ENCODE measurements at regions not wholly inside any gene's neighbourhood (a gene's known extent, or its start where the extent isn't known, plus 50 kb on each side); places are given as distances from the start of the nearest gene placed in this dataset.

- Histone ChIP-seq H3K36me3 (ENCODE audit: control insufficient read depth in 2 of 2, insufficient read depth in 2 of 2, low read length in 2 of 2) (no peaks in the 10 kb centered on the region), H3K9ac (ENCODE audit: low read length in 2 of 2) (no peak overlapping the region), H3K9me3 (ENCODE audit: control insufficient read depth in 2 of 2, low read length in 2 of 2) (peaks cover 0 to 2% of the 10 kb centered on the region in 2 donors), H3K27me3 (ENCODE audit: control insufficient read depth in 1 of 2, insufficient read depth in 2 of 2, low read length in 2 of 2) (no peaks in the 10 kb centered on the region), H3K4me3 (ENCODE audit: low read length in 2 of 2) (no peak overlapping the region), H3K4me1 (ENCODE audit: control insufficient read depth, insufficient read depth, low read length) (no peaks in the 10 kb centered on the region), H3K27ac (ENCODE audit: low read length) (no peak overlapping the region)
Measured at GRCh38 chr9:111250875-111251842, 78.9 kb downstream of the OR2K2 start.

GRCh38 chr9:111237447-111237846, 92.6 kb downstream of the OR2K2 start:
- H3K4me1 ChIP-seq (ENCODE audit: control insufficient read depth, insufficient read depth, low read length): no peaks in the 10 kb centered on the region
- H3K9me3 ChIP-seq (ENCODE audit: control insufficient read depth in 2 of 2, low read length in 2 of 2): no peaks in the 10 kb centered on the region
- H3K36me3 ChIP-seq (ENCODE audit: control insufficient read depth in 2 of 2, insufficient read depth in 2 of 2, low read length in 2 of 2): no peaks in the 10 kb centered on the region
- no peak overlapping the region for H3K9ac ChIP-seq (ENCODE audit: low read length in 2 of 2)
- no peak overlapping the region for H3K27ac ChIP-seq (ENCODE audit: low read length)
- no peak overlapping the region for H3K4me3 ChIP-seq (ENCODE audit: low read length in 2 of 2)
- no peaks in the 10 kb centered on the region for H3K27me3 ChIP-seq (ENCODE audit: control insufficient read depth in 1 of 2, insufficient read depth in 2 of 2, low read length in 2 of 2)

GRCh38 chr9:111236332-111236731, 93.7 kb downstream of the OR2K2 start:
- Histone ChIP-seq H3K4me3 (ENCODE audit: low read length in 2 of 2) (no peak overlapping the region), H3K9me3 (ENCODE audit: control insufficient read depth in 2 of 2, low read length in 2 of 2) (no peaks in the 10 kb centered on the region), H3K36me3 (ENCODE audit: control insufficient read depth in 2 of 2, insufficient read depth in 2 of 2, low read length in 2 of 2) (no peaks in the 10 kb centered on the region), H3K27me3 (ENCODE audit: control insufficient read depth in 1 of 2, insufficient read depth in 2 of 2, low read length in 2 of 2) (no peaks in the 10 kb centered on the region), H3K27ac (ENCODE audit: low read length) (no peak overlapping the region), H3K9ac (ENCODE audit: low read length in 2 of 2) (no peak overlapping the region), H3K4me1 (ENCODE audit: control insufficient read depth, insufficient read depth, low read length) (no peaks in the 10 kb centered on the region)

GRCh38 chr9:111233963-111234362, 96.1 kb downstream of the OR2K2 start:
- Histone ChIP-seq H3K27me3 (ENCODE audit: control insufficient read depth in 1 of 2, insufficient read depth in 2 of 2, low read length in 2 of 2) (no peaks in the 10 kb centered on the region), H3K4me1 (ENCODE audit: control insufficient read depth, insufficient read depth, low read length) (no peaks in the 10 kb centered on the region), H3K9ac (ENCODE audit: low read length in 2 of 2) (no peak overlapping the region), H3K4me3 (ENCODE audit: low read length in 2 of 2) (no peak overlapping the region), H3K27ac (ENCODE audit: low read length) (no peak overlapping the region), H3K36me3 (ENCODE audit: control insufficient read depth in 2 of 2, insufficient read depth in 2 of 2, low read length in 2 of 2) (no peaks in the 10 kb centered on the region), H3K9me3 (ENCODE audit: control insufficient read depth in 2 of 2, low read length in 2 of 2) (no peaks in the 10 kb centered on the region)

GRCh38 chr9:111232997-111233790, 96.8 kb downstream of the OR2K2 start:
- Histone ChIP-seq H3K27ac (ENCODE audit: low read length) (no peak overlapping the region), H3K9me3 (ENCODE audit: control insufficient read depth in 2 of 2, low read length in 2 of 2) (no peaks in the 10 kb centered on the region), H3K27me3 (ENCODE audit: control insufficient read depth in 1 of 2, insufficient read depth in 2 of 2, low read length in 2 of 2) (no peaks in the 10 kb centered on the region), H3K4me3 (ENCODE audit: low read length in 2 of 2) (no peak overlapping the region), H3K9ac (ENCODE audit: low read length in 2 of 2) (no peak overlapping the region), H3K36me3 (ENCODE audit: control insufficient read depth in 2 of 2, insufficient read depth in 2 of 2, low read length in 2 of 2) (no peaks in the 10 kb centered on the region), H3K4me1 (ENCODE audit: control insufficient read depth, insufficient read depth, low read length) (no peaks in the 10 kb centered on the region)

GRCh38 chr9:111231801-111232580, 98.0 kb downstream of the OR2K2 start:
- no peak overlapping the region for H3K4me3 ChIP-seq (ENCODE audit: low read length in 2 of 2)
- no peak overlapping the region for H3K27ac ChIP-seq (ENCODE audit: low read length)
- H3K9ac ChIP-seq (ENCODE audit: low read length in 2 of 2): no peak overlapping the region
- H3K4me1 ChIP-seq (ENCODE audit: control insufficient read depth, insufficient read depth, low read length): no peaks in the 10 kb centered on the region
- H3K36me3 ChIP-seq (ENCODE audit: control insufficient read depth in 2 of 2, insufficient read depth in 2 of 2, low read length in 2 of 2): no peaks in the 10 kb centered on the region
- H3K9me3 ChIP-seq (ENCODE audit: control insufficient read depth in 2 of 2, low read length in 2 of 2): no peaks in the 10 kb centered on the region
- H3K27me3 ChIP-seq (ENCODE audit: control insufficient read depth in 1 of 2, insufficient read depth in 2 of 2, low read length in 2 of 2): no peaks in the 10 kb centered on the region

- Histone ChIP-seq H3K36me3 (ENCODE audit: control insufficient read depth in 2 of 2, insufficient read depth in 2 of 2, low read length in 2 of 2) (no peaks in the 10 kb centered on the region), H3K9me3 (ENCODE audit: control insufficient read depth in 2 of 2, low read length in 2 of 2) (no peaks in the 10 kb centered on the region), H3K4me1 (ENCODE audit: control insufficient read depth, insufficient read depth, low read length) (no peaks in the 10 kb centered on the region), H3K9ac (ENCODE audit: low read length in 2 of 2) (no peak overlapping the region), H3K27ac (ENCODE audit: low read length) (no peak overlapping the region), H3K4me3 (ENCODE audit: low read length in 2 of 2) (no peak overlapping the region), H3K27me3 (ENCODE audit: control insufficient read depth in 1 of 2, insufficient read depth in 2 of 2, low read length in 2 of 2) (no peaks in the 10 kb centered on the region)
Measured at GRCh38 chr9:111222757-111223156, 107.3 kb downstream of the OR2K2 start.

- no peaks in the 10 kb centered on the region for H3K27me3 ChIP-seq (ENCODE audit: control insufficient read depth in 1 of 2, insufficient read depth in 2 of 2, low read length in 2 of 2)
- no peak overlapping the region for H3K4me3 ChIP-seq (ENCODE audit: low read length in 2 of 2)
- H3K9ac ChIP-seq (ENCODE audit: low read length in 2 of 2): no peak overlapping the region
- no peaks in the 10 kb centered on the region for H3K36me3 ChIP-seq (ENCODE audit: control insufficient read depth in 2 of 2, insufficient read depth in 2 of 2, low read length in 2 of 2)
- H3K27ac ChIP-seq (ENCODE audit: low read length): no peak overlapping the region
- no peaks in the 10 kb centered on the region for H3K4me1 ChIP-seq (ENCODE audit: control insufficient read depth, insufficient read depth, low read length)
- H3K9me3 ChIP-seq (ENCODE audit: control insufficient read depth in 2 of 2, low read length in 2 of 2): peaks cover 0 to 5% of the 10 kb centered on the region in 2 donors
Measured at GRCh38 chr9:111212874-111213273, 117.2 kb downstream of the OR2K2 start.

- Histone ChIP-seq H3K27me3 (ENCODE audit: control insufficient read depth in 1 of 2, insufficient read depth in 2 of 2, low read length in 2 of 2) (no peaks in the 10 kb centered on the region), H3K27ac (ENCODE audit: low read length) (no peak overlapping the region), H3K4me3 (ENCODE audit: low read length in 2 of 2) (no peak overlapping the region), H3K9ac (ENCODE audit: low read length in 2 of 2) (no peak overlapping the region), H3K9me3 (ENCODE audit: control insufficient read depth in 2 of 2, low read length in 2 of 2) (no peaks in the 10 kb centered on the region), H3K36me3 (ENCODE audit: control insufficient read depth in 2 of 2, insufficient read depth in 2 of 2, low read length in 2 of 2) (no peaks in the 10 kb centered on the region), H3K4me1 (ENCODE audit: control insufficient read depth, insufficient read depth, low read length) (no peaks in the 10 kb centered on the region)
Measured at GRCh38 chr9:111198936-111199335, 131.1 kb downstream of the OR2K2 start.

GRCh38 chr9:111197256-111197655, 132.8 kb downstream of the OR2K2 start:
- no peaks in the 10 kb centered on the region for H3K36me3 ChIP-seq (ENCODE audit: control insufficient read depth in 2 of 2, insufficient read depth in 2 of 2, low read length in 2 of 2)
- no peak overlapping the region for H3K27ac ChIP-seq (ENCODE audit: low read length)

More at GRCh38 chr9:111197256-111197655, 132.8 kb downstream of the OR2K2 start:
- no peaks in the 10 kb centered on the region for H3K9me3 ChIP-seq (ENCODE audit: control insufficient read depth in 2 of 2, low read length in 2 of 2)
- H3K27me3 ChIP-seq (ENCODE audit: control insufficient read depth in 1 of 2, insufficient read depth in 2 of 2, low read length in 2 of 2): no peaks in the 10 kb centered on the region
- H3K9ac ChIP-seq (ENCODE audit: low read length in 2 of 2): no peak overlapping the region
- H3K4me1 ChIP-seq (ENCODE audit: control insufficient read depth, insufficient read depth, low read length): no peaks in the 10 kb centered on the region
- H3K4me3 ChIP-seq (ENCODE audit: low read length in 2 of 2): no peak overlapping the region
